Fibroblast of skin of left quadriceps (primary cell): ENCODE measurements at regions not wholly inside any gene's neighbourhood (a gene's known extent, or its start where the extent isn't known, plus 50 kb on each side); places are given as distances from the start of the nearest gene placed in this dataset.

Experiments
- DNase-seq, 2 experiments: peaks; one replicate each; pipeline ENCODE4 v3.0.0-alpha.2; 2013; ENCODE audit warnings: low read depth in 2 of 2

GRCh38 chr14:84579292-84579691 is 950.7 kb upstream of the FLRT2 start:
- no peak for DNase-seq

DNA sequence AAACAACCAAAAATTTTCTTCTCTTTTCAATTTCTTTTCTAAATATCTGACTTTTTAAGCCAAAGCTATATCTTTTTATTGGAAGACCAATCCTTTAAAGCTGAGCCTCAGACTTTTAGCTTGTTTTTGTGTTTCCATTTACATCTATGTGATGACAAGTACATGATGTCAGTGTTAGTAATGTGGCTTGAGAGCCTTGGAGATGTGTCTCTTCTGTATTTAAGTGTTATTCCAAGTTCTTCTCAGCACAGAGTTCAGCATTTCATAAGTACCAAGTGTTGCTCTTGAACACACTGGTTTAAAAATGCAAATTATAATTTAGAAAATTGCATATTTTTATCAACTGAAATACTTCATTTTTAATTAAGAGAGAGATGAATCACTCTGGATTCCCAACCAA is 948.9 kb upstream of the FLRT2 start:
- DNase-seq, result no peak

DNA sequence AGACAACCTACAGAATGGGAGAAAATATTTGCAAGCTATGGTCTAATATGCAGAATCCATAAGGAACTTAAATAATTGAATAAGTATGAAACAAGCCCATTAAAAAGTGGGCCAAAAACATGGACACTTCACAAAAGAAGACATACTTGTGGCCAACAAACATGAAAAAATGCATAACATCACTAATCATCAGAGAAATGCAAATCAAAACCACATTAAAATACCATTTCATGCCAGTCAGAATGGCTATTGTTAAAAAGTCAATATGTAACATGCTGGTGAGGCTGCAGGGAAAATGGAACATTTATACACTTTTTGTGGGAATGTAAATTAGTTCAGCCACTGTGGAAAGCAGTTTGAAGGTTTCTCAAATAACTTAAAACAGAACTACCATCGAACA is 945.4 kb upstream of the FLRT2 start:
- peak; percentile 7 to 22 for DNase-seq

GRCh38 chr14:84591827-84592445 is 938.0 kb upstream of the FLRT2 start:
- no peak for DNase-seq

DNA sequence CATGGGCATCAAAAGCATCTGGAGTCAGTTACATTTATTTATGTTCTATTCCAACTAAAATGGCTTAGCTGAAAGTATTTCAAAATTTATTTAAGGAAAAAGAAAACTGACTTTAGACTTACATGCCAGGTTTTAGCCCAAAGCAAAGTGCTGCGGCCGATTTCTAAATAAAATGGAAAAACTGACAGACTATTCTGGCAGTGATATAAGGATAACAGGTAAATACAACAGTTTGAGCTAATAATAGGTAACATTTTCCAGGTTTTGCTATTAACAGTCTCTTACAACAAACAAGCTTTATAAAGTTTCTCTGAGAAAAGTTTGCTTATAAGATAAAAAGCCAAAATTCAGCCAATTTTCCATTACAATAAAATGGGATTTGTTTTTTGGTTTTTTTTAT is 937.2 kb upstream of the FLRT2 start:
- DNase-seq, result no peak

DNA sequence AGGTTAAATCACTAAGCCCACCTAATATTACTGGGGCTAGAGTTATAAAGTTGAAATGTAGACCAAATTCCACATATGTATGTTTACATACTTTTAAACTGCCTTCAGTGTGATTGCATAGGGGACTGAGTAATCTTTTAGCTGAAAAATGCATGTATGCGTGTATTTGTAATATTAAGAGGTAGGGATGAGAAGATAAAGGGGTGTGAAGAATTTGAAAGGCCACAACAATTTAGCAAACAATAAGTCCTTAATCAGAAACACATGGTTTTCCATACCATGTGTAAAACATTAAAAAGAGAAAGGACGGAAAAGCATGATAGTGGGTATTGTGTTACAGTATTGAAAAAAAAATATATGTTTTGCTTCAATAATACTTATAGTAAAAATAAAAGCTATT is 919.9 kb upstream of the FLRT2 start:
- peak; percentile 35 to 37 for DNase-seq

DNA sequence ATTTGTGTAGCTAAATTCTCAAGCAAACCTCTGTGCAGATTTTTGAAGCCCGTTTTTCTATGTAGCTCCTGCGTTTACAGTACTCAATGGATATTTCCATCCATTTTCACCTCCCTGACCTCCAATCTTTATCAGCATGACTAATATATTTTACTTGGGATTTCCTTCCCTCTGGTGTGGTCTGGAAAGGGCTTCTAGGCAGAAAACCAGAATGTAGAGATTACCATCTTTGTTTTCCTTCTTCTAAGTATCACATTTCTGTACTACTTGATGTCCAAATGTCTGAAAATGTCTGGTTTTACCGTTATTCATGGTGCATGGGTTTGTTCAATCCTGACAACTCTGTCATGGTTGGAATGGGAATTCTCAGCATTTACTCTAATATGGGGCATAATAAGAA is 907.6 kb upstream of the FLRT2 start:
- DNase-seq, result no peak

DNA sequence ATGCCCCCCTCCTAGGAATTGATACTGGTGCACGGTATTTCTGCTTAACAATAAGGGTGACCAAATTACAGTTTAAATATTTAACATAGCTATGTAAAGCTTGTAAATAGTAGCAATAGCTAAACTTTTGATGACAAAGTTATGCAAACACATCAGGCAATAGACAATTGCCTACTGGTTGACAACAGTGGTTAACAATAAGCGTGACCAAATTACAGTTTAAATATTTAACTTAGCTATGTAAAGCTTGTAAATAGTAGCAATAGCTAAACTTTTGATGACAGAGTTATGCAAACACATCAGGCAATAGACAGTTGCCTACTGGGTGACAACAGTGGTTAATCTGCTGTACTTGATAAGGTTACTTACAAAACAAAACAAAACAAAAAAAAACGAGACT is 886.5 kb upstream of the FLRT2 start:
- DNase-seq, result no peak

- DNase-seq, result peak; percentile 16 to 28
Observed at GRCh38 chr14:84646786-84647500, 883.0 kb upstream of the FLRT2 start.

DNA sequence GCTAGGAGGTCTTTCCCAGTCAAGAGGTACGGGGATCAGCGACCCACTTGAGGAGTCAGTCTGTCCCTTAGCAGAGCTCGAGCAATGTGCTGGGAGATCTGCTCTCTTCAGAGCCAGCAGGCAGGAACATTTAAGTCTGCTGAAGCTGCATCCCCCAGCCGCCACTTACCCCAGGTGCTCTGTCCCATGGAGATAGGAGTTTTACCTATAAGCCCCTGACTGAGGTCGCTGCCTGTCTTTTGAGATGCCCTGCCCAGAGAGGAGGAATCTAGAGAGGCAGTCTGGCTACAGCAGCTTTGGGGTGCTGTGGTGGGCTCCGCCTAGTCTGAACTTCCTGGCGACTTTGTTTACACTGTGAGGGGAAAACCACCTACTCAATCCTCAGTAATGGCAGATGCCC is 874.9 kb upstream of the FLRT2 start:
- DNase-seq, result no peak

- no peak for DNase-seq
Observed at GRCh38 chr14:84657911-84658310, 872.0 kb upstream of the FLRT2 start.

- peak; percentile 48 to 51 for DNase-seq
Observed at GRCh38 chr14:84670796-84671195, 859.1 kb upstream of the FLRT2 start.

GRCh38 chr14:84671776-84672175 is 858.2 kb upstream of the FLRT2 start:
- peak in 1 of 2 experiments; percentile 5 for DNase-seq

DNA sequence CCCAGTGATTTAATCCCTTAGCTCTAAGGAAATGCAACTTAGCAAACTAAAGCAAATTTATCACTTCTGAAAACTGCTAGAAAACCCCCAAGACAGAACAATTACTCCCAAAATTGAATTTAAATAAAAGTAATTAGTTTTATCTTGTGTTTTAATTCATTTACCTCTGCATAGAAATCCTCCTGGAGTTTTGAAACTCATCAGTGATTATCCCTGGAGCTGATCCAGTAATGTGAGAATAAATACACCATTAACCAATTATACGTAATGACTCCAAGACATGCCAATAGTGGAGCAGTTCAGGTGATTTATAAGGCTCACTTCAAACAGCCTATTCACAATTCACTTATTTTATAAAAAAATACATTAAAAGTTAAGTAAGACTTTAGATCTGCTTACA is 855.3 kb upstream of the FLRT2 start:
- no peak for DNase-seq

GRCh38 chr14:84686550-84686949 is 843.4 kb upstream of the FLRT2 start:
- no peak for DNase-seq

DNA sequence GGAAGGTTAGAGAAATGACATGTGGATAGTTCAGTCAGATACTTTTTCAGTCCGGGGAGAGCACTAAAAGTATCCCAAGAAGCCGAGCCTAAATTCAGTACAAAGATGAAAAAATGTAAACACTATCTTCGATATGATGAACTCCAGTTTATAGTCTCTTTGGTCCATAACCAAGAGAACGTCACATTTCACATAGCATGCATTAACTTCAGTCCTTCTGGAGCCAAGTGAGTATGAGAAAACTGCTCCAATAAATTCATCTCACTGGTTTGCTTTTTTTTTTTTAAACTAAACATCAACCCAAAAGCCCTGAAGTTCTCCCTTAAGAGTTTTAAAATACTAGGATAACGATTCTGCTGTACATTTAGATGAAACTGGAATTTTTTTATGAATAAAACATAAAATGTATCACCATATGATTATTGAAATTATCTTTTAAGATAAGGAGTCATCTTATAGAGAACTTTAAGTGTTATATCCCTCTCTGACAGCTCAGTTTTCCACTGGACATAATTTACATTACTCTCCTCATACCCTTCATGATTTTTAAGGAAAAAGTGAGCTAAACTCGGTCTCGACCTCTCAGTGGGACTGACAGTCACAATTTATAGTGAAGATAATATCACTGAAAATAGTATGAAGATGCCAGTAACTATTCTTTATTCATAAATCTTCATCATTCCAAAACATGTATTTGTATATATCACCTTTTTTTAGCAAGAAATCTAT is 841.5 kb upstream of the FLRT2 start:
- no peak for DNase-seq

GRCh38 chr14:84694161-84694560 is 835.8 kb upstream of the FLRT2 start:
- DNase-seq, result no peak

DNA sequence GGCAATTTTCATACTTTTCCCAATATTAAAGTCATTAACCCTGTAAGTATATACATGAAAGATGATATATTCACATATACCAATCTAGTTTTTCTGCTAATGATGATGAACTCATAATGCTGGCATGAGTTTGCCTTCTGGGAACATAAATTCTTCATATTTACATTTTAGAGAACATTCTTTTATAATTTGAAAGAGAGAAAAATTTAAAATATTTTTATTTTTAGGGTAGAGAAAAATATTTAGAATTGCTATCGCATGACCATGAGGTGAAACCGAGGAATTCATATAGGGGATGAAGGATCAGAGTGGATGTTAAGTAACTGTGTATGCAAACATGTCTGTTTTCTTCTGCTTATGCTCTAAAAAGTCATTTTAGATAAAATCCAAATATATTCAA is 825.3 kb upstream of the FLRT2 start:
- no peak for DNase-seq

DNA sequence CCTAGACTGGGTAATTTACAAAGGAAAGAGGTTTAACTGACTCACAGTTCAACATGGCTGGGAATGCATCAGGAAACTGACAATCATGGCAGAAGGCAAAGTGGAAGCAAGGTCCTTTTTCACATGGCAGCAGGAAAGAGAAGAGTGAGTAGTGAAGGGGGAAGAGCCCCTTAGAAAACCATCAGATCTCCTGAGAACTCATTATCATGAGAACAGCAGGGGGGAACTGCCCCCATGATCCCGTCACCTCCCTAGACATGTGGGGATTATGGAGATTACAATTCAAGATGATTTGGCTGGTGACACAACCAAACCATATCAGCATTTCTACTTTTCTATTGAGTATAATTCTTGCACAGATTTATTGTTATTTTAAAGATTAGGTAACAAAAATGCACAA is 822.1 kb upstream of the FLRT2 start:
- no peak for DNase-seq

DNA sequence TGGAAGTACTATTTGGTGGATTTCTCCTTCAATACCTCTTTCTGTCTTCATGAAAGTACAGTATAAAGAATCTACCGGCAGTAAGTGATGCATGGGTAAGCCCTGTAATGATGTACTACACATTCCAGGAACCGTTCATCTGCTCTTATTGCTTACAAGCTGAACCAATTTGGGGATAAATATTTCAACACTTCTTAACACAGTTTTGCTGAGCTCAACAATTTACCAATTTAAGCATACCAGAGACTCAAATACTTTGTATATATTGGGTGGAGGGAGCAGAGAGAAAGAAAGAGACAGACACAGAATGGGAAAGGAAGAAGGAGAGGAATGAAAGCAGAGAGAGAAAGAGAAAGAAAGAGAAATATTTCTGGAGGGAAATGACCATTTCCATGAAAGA is 821.1 kb upstream of the FLRT2 start:
- peak in 1 of 2 experiments; percentile 13 for DNase-seq

GRCh38 chr14:84726471-84726870 is 803.5 kb upstream of the FLRT2 start:
- no peak for DNase-seq

GRCh38 chr14:84749191-84749955 is 780.6 kb upstream of the FLRT2 start:
- DNase-seq, result no peak
